Fibroblast of pulmonary artery (primary cell): ENCODE measurements at regions not wholly inside any gene's neighbourhood (a gene's known extent, or its start where the extent isn't known, plus 50 kb on each side); places are given as distances from the start of the nearest gene placed in this dataset.
A peak's percentile ranks its signal among the peaks of the same experiment; 100 is the strongest.

ENCODE experiments used
- DNase-seq: peaks from one replicate; pipeline ENCODE4 v3.0.0-alpha.2; 2010; ENCODE audit warnings: low read depth
- H3K4me3 ChIP-seq: replicated peaks from 2 replicates; pipeline ENCODE4 v1.5.1; 2011; ENCODE audit warnings: low read depth, mild to moderate bottlenecking, control low read depth, low read length, moderate library complexity
- TF ChIP-seq, protein P1 (sequence below): IDR thresholded peaks from 2 replicates; pipeline ENCODE4 v1.5.1; 2011; ENCODE audit warnings: mild to moderate bottlenecking, control low read depth, low read length, inconsistent platforms; ENCODE audit errors: missing control alignments

DNA sequence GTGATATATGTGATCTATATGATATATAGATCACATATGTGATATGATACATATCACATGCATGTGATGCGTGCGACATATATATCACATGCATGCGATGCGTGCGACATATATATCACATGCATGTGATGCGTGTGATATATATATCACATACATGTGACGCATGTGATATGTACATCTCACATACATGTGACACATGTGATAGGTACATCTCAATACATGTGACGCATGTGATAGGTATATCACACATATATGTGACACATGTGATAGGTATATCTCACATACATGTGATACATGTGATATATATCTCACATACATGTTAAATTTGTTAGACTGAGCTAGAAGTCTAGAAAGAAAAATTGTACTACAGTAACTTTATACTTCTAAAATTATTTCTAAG lies 1095.9 kb downstream of the EFNA5 start:
- DNase-seq = no peak
- TF ChIP-seq, protein P1, sequence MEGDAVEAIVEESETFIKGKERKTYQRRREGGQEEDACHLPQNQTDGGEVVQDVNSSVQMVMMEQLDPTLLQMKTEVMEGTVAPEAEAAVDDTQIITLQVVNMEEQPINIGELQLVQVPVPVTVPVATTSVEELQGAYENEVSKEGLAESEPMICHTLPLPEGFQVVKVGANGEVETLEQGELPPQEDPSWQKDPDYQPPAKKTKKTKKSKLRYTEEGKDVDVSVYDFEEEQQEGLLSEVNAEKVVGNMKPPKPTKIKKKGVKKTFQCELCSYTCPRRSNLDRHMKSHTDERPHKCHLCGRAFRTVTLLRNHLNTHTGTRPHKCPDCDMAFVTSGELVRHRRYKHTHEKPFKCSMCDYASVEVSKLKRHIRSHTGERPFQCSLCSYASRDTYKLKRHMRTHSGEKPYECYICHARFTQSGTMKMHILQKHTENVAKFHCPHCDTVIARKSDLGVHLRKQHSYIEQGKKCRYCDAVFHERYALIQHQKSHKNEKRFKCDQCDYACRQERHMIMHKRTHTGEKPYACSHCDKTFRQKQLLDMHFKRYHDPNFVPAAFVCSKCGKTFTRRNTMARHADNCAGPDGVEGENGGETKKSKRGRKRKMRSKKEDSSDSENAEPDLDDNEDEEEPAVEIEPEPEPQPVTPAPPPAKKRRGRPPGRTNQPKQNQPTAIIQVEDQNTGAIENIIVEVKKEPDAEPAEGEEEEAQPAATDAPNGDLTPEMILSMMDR = no peak
- H3K4me3 ChIP-seq = no peak overlapping the region

DNA sequence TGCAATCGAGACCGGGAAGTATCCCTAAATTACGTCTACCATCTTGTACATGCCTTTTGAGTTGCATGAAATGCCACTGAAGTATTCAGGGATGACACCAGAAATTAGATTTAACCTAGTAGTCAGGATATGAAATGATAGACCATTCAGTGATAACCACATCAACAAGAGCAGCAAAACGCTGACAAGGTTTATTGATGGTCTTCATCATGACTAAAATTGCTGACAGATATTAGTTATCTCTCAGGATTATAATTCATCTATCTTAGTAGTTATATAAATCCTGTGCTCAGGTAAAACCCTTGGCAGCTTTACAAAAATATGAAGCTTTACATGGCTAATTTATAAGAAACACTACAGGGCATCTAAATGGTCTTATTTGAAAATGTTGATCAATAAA lies 1104.7 kb downstream of the EFNA5 start:
- TF ChIP-seq, protein P1 = no peak
- no peak overlapping the region for H3K4me3 ChIP-seq
- no peak for DNase-seq

DNA sequence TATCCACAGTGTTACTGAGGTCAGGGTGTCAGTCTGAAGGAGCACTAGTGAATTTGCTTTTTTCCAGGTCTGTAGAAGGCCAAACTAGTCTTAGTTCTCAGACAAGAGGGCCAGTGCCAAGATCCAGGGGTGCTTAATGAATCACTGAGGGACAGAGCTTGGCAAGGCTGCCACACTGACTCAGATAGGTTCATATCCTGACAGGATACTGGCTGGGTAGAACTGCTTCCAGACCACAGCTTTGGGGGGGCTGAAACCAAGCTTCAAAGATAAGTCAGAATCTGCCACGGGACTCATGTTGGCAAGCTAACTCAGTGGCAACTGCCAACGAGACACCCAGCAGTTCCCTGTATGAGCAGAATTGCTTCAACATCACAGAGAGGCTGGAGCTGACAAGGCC lies 1125.4 kb downstream of the EFNA5 start:
- peak; percentile 8 for DNase-seq
- TF ChIP-seq, protein P1 = no peak
- no peak overlapping the region for H3K4me3 ChIP-seq

DNA sequence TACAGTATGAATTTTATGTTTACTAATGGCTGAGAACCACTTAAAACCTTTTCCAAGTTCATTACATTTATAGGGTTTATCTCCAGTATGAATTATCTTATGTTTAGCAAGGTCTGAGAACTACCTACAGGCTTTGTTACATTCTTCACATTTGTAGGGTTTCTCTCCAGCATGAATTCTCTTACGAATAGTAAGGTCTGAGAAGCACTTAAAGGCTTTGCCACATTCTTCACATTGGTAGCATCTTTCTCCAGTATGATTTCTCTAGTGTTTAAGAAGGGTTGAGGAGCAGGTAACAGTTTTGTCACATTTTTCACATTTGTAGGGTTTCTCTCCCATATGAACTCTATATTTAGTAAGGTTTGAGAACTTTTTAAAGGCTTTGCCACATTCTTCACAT lies 1127.4 kb downstream of the EFNA5 start:
- DNase-seq = no peak
- TF ChIP-seq, protein P1 = no peak
- H3K4me3 ChIP-seq = no peak overlapping the region

DNA sequence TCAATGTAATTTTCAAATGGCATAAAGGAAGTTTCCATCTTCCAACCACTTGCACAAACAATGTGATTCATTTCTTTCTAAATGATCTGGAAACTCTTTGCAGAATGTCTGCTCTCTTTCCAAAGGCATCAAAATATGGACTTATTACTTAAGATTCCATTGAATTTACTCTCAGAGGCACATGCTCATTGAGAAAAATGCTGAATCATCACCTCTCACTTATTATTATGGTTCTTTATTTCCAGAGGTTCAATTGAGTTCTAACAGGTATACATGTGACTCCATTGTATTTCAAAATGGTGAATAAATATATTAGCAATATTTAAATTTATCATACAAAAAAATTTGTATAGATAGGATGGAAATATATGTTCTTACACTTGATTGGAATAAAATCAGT lies 1140.6 kb downstream of the EFNA5 start:
- TF ChIP-seq, protein P1 = no peak
- H3K4me3 ChIP-seq = no peak overlapping the region
- peak; percentile 1 for DNase-seq

DNA sequence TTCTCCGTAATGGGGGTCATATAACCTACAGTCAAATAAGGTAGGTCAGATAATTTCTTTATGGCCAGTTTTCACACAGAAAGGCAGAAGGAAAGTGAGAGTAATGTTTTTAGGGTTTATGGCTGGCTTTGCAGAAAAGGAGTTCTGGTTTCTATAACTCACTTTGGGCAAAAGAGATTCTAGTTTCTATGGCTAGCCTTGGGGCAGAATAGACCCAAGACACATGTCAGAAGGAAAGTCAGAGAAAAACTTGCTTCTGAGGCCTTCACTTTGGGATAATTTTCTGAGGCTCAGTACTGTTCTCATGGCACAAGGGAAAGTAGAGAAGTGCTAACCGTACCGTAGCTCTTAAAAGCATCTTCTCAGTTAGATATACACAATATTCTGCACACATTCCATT lies 1145.3 kb downstream of the EFNA5 start:
- TF ChIP-seq, protein P1 = no peak
- no peak for DNase-seq
- no peak overlapping the region for H3K4me3 ChIP-seq

DNA sequence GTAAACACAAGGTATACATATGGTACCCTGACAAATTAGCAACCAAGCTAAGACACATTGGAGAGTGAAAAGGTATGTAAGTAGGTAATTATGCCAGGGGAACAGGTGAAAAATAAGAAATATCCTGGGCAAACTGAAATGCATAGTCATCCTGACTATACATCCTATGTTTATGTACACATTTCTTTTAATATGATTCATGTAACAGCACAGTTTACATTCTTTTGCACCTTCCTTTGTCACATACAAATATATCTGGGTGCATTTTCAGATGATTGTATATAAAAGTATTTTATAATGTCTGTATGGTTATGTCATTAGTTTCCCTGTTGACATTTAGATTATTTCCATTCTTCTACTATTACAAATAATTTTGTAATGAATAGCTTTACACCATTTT lies 1146.9 kb downstream of the EFNA5 start:
- TF ChIP-seq, protein P1 = no peak
- DNase-seq = no peak
- H3K4me3 ChIP-seq = no peak overlapping the region
